ENCODE measurements at regions not wholly inside any gene's neighbourhood (a gene's known extent, or its start where the extent isn't known, plus 50 kb on each side); places are given as distances from the start of the nearest gene placed in this dataset.
"Not testable (repeated sequence)": the region's sequence is repeated elsewhere in the genome, so short reads cannot be mapped to it uniquely, and the experiment has no call there.

DNA sequence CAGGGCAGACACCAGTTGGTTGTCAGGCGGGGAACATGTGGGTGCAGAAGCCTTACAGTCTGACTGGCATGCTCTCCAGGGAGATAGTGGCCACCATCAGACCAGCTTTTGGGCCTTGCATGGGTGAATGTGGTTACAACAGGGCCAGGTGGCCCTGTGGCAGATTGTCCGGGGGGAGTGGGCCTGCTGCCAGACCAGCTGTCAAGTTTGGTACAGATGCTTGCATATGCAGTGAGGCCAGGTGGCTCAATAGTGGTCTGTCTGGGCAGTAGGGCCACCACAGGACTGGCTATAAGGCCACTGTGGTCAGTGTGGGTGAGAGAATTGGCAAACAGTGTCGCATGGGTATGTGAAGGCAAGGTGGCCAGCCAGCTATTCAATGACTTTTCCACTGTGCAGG lies 148.7 kb downstream of the FAM174A start:
- CTCF ChIA-PET: no interaction called here

DNA sequence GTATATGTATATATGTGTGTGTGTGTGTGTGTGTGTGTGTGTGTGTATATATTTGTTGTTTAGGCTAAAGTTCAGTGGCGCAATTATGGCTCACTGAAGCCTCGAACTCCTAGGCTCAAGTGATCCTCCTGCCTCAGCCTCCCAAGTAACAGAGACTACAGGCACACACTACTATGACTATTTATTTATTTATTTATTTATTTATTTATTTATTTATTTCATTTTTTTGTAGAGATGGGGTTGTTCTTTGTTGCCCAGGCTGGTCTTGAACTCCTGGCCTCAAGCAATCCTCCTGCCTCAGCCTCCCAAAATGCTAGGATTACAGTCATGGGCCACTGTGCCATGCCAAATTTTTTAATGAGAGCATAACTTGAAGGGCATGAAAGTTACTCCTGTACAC lies 149.9 kb downstream of the FAM174A start:
- in situ Hi-C loops (cut with HindIII; ENCODE audit: low pct_unique_long_range_greater_than_20kb, low sequenced_read_pairs); H3K9me3 ChIP-seq (ENCODE audit: control insufficient read depth, insufficient read depth, low read depth, low read length); H3K36me3 ChIP-seq (ENCODE audit: control insufficient read depth, insufficient read depth, low read length); H3K4me1 ChIP-seq (ENCODE audit: control insufficient read depth, insufficient read depth, low read length); H3K27ac ChIP-seq (ENCODE audit: low read length); intact Hi-C loops (cut with micrococcal nuclease; ENCODE audit: unreplicated experiment); BruUV-seq (replicated peaks); H3K4me3 ChIP-seq (ENCODE audit: low read depth in 2 of 2, low read length in 2 of 2); DNase-seq (ENCODE audit: low read depth, low spot score); CTCF ChIA-PET; POLR2A ChIA-PET; ATAC-seq; H3K27me3 ChIP-seq (ENCODE audit: control insufficient read depth, insufficient read depth, low read length): not testable (repeated sequence)

More for the DNA sequence above, 148.7 kb downstream of the FAM174A start:
- DNase-seq (ENCODE audit: low read depth, low spot score) (no peak), ATAC-seq (no peak)
- Histone ChIP-seq H3K9me3 (ENCODE audit: control insufficient read depth, insufficient read depth, low read depth, low read length) (peaks cover 3% of the 10 kb centered on the region; the same call in 1 of the 2 replicates), H3K27ac (ENCODE audit: low read length) (no peak overlapping the region), H3K27me3 (ENCODE audit: control insufficient read depth, insufficient read depth, low read length) (no peaks in the 10 kb centered on the region), H3K4me1 (ENCODE audit: control insufficient read depth, insufficient read depth, low read length) (no peaks in the 10 kb centered on the region), H3K4me3 (ENCODE audit: low read depth in 2 of 2, low read length in 2 of 2) (no peak overlapping the region), H3K36me3 (ENCODE audit: control insufficient read depth, insufficient read depth, low read length) (no peaks in the 10 kb centered on the region)
- no peak for TF ChIP-seq SIN3A (IDR thresholded peaks at IDR 0.05; ENCODE audit: borderline replicate concordance, insufficient read depth, low read depth, low read length)
- TF ChIP-seq, protein P1, sequence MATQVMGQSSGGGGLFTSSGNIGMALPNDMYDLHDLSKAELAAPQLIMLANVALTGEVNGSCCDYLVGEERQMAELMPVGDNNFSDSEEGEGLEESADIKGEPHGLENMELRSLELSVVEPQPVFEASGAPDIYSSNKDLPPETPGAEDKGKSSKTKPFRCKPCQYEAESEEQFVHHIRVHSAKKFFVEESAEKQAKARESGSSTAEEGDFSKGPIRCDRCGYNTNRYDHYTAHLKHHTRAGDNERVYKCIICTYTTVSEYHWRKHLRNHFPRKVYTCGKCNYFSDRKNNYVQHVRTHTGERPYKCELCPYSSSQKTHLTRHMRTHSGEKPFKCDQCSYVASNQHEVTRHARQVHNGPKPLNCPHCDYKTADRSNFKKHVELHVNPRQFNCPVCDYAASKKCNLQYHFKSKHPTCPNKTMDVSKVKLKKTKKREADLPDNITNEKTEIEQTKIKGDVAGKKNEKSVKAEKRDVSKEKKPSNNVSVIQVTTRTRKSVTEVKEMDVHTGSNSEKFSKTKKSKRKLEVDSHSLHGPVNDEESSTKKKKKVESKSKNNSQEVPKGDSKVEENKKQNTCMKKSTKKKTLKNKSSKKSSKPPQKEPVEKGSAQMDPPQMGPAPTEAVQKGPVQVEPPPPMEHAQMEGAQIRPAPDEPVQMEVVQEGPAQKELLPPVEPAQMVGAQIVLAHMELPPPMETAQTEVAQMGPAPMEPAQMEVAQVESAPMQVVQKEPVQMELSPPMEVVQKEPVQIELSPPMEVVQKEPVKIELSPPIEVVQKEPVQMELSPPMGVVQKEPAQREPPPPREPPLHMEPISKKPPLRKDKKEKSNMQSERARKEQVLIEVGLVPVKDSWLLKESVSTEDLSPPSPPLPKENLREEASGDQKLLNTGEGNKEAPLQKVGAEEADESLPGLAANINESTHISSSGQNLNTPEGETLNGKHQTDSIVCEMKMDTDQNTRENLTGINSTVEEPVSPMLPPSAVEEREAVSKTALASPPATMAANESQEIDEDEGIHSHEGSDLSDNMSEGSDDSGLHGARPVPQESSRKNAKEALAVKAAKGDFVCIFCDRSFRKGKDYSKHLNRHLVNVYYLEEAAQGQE (IDR thresholded peaks at IDR 0.05; ENCODE audit: insufficient read depth in 1 of 2, low read depth in 2 of 2, low read length in 1 of 2): no peak
- TF ChIP-seq POLR2AphosphoS5 (IDR thresholded peaks at IDR 0.05; ENCODE audit: low read depth, low read length): no peak
- TF ChIP-seq TCF7L2 (IDR thresholded peaks at IDR 0.05; ENCODE audit: low read depth, low read length): no peak
- no peak for TF ChIP-seq CTCF (IDR thresholded peaks at IDR 0.05)
- in situ Hi-C loops (cut with HindIII; ENCODE audit: low pct_unique_long_range_greater_than_20kb, low sequenced_read_pairs): no loop called here
- no TSS peak for BruUV-seq (replicated peaks)
- intact Hi-C loops (cut with micrococcal nuclease; ENCODE audit: unreplicated experiment): no loop called here
- POLR2A ChIA-PET: no interaction called here

DNA sequence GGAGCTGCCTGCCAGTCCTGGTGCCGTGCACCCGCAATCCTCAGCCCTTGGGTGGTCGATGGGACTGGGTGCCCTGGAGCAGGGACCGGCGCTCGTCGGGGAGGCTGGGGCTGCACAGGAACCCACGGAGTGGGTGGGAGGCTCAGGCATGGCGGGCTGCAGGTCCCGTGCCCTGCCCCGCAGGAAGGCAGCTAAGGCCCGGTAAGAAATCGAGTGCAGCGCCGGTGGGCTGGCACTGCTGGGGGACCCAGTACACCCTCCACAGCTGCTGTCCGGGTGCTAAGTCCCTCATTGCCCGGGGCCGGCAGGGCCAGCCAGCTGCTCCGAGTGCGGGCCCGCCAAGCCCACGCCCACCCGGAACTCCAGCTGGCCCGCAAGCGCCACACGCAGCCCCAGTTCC lies 153.7 kb downstream of the FAM174A start:
- H3K27me3 ChIP-seq (ENCODE audit: control insufficient read depth, insufficient read depth, low read length); H3K4me1 ChIP-seq (ENCODE audit: control insufficient read depth, insufficient read depth, low read length); intact Hi-C loops (cut with micrococcal nuclease; ENCODE audit: unreplicated experiment); H3K4me3 ChIP-seq (ENCODE audit: low read depth in 2 of 2, low read length in 2 of 2); ATAC-seq; BruUV-seq (replicated peaks); H3K9me3 ChIP-seq (ENCODE audit: control insufficient read depth, insufficient read depth, low read depth, low read length); POLR2A ChIA-PET; H3K27ac ChIP-seq (ENCODE audit: low read length); CTCF ChIA-PET; H3K36me3 ChIP-seq (ENCODE audit: control insufficient read depth, insufficient read depth, low read length); in situ Hi-C loops (cut with HindIII; ENCODE audit: low pct_unique_long_range_greater_than_20kb, low sequenced_read_pairs); DNase-seq (ENCODE audit: low read depth, low spot score): not testable (repeated sequence)
